HepG2 (cell line): ENCODE measurements at regions not wholly inside any gene's neighbourhood (a gene's known extent, or its start where the extent isn't known, plus 50 kb on each side); places are given as distances from the start of the nearest gene placed in this dataset.

Source experiments
- CBX1 ChIP-seq: IDR thresholded peaks from one replicate; pipeline ENCODE4 v1.6.1; 2016; ENCODE audit warnings: antibody characterized with exemption, low read depth
- CBX5 ChIP-seq: sonication (generic); formaldehyde crosslinking; IDR thresholded peaks from 2 replicates; pipeline ENCODE4 v1.4.0; 2020; ENCODE audit warnings: missing genetic modification reagents, borderline replicate concordance
- CHCHD3 ChIP-seq: sonication (generic); formaldehyde crosslinking; IDR thresholded peaks from 2 replicates; pipeline ENCODE4 v1.8.0; 2022; ENCODE audit warnings: mild to moderate bottlenecking, missing genetic modification reagents, moderate library complexity
- ERF ChIP-seq: IDR thresholded peaks from 2 replicates; pipeline ENCODE4 v1.6.1; 2018; ENCODE audit warnings: missing biosample characterization, missing genetic modification reagents
- KLF11 ChIP-seq: IDR thresholded peaks from 2 replicates; pipeline ENCODE4 v1.6.1; 2016; ENCODE audit warnings: missing compliant biosample characterization
- MTA3 ChIP-seq: sonication (generic); formaldehyde crosslinking; IDR thresholded peaks from 2 replicates; pipeline ENCODE4 v1.4.0; 2020; ENCODE audit warnings: missing genetic modification reagents
- MXI1 ChIP-seq: IDR thresholded peaks from 3 replicates; pipeline ENCODE4 v1.6.1; 2012; ENCODE audit warnings: low read depth, low read length, inconsistent platforms, borderline replicate concordance
- NR2F2 ChIP-seq: IDR thresholded peaks from 2 replicates; pipeline ENCODE4 v1.6.1; 2012; ENCODE audit warnings: low read depth, inconsistent platforms, borderline replicate concordance
- SRSF1 ChIP-seq: fragments of 200-400 bp; formaldehyde crosslinking; optimal IDR thresholded peaks from 2 replicates; pipeline ENCODE3; 2017; ENCODE audit warnings: mild to moderate bottlenecking, low read depth, low read length, moderate library complexity
- TMF1 ChIP-seq: sonication (generic); formaldehyde crosslinking; IDR thresholded peaks from 2 replicates; pipeline ENCODE4 v1.8.1; 2022; ENCODE audit warnings: low read depth, missing genetic modification reagents
- XRCC5 ChIP-seq: fragments of 200-400 bp; formaldehyde crosslinking; optimal IDR thresholded peaks from 2 replicates; pipeline ENCODE3; 2017; ENCODE audit warnings: mild to moderate bottlenecking, low read length
- ZBTB46 ChIP-seq: sonication (generic); formaldehyde crosslinking; IDR thresholded peaks from 2 replicates; pipeline ENCODE4 v1.4.0; 2020; ENCODE audit warnings: mild to moderate bottlenecking, missing genetic modification reagents, borderline replicate concordance
- ZNF766 ChIP-seq: sonication (generic); formaldehyde crosslinking; IDR thresholded peaks from 2 replicates; pipeline ENCODE4 v1.5.0; 2020; ENCODE audit warnings: missing genetic modification reagents, borderline replicate concordance
- TF ChIP-seq, protein P1 (sequence below), 2 experiments: sonication (generic) in 1 of 2; formaldehyde crosslinking in 1 of 2; IDR thresholded peaks; 2 replicates each; pipeline versions ENCODE4 v1.6.1 to v1.9.0; 2014 to 2022; ENCODE audit warnings: antibody characterized with exemption in 1 of 2, borderline replicate concordance in 1 of 2, inconsistent platforms in 1 of 2, low read depth in 1 of 2, missing genetic modification reagents in 1 of 2
- TF ChIP-seq, protein P2 (sequence below): sonication (generic); formaldehyde crosslinking; conservative IDR thresholded peaks from 2 replicates; pipeline ENCODE4 v1.8.0; 2022; ENCODE audit warnings: missing genetic modification reagents
- TF ChIP-seq, protein P3 (sequence below): sonication (generic); formaldehyde crosslinking; IDR thresholded peaks from 2 replicates; pipeline ENCODE4 v1.4.0; 2020; ENCODE audit warnings: missing genetic modification reagents, borderline replicate concordance
- TF ChIP-seq, protein P4 (sequence below): sonication (generic); formaldehyde crosslinking; IDR thresholded peaks from 2 replicates; pipeline ENCODE4 v1.4.0; 2020; ENCODE audit warnings: missing genetic modification reagents

- TF ChIP-seq TMF1 (CRISPR knock-in tag) (no peak), SRSF1 (no peak), CBX1 (peak; percentile 56), NR2F2 (no peak), MTA3 (CRISPR knock-in tag) (no peak), ERF (CRISPR knock-in tag) (peak; percentile 32; the same call in 1 of the 2 replicates), KLF11 (CRISPR knock-in tag) (no peak), CBX5 (CRISPR knock-in tag) (no peak), XRCC5 (peak; percentile 61), ZNF766 (CRISPR knock-in tag) (no peak), ZBTB46 (CRISPR knock-in tag) (no peak), MXI1 (0 out of 3 replicates have a peak, but pooled peaks have one; percentile 17), CHCHD3 (CRISPR knock-in tag) (no peak)
- TF ChIP-seq, protein P1, sequence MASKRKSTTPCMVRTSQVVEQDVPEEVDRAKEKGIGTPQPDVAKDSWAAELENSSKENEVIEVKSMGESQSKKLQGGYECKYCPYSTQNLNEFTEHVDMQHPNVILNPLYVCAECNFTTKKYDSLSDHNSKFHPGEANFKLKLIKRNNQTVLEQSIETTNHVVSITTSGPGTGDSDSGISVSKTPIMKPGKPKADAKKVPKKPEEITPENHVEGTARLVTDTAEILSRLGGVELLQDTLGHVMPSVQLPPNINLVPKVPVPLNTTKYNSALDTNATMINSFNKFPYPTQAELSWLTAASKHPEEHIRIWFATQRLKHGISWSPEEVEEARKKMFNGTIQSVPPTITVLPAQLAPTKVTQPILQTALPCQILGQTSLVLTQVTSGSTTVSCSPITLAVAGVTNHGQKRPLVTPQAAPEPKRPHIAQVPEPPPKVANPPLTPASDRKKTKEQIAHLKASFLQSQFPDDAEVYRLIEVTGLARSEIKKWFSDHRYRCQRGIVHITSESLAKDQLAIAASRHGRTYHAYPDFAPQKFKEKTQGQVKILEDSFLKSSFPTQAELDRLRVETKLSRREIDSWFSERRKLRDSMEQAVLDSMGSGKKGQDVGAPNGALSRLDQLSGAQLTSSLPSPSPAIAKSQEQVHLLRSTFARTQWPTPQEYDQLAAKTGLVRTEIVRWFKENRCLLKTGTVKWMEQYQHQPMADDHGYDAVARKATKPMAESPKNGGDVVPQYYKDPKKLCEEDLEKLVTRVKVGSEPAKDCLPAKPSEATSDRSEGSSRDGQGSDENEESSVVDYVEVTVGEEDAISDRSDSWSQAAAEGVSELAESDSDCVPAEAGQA (IDR thresholded peaks at IDR 0.05; ENCODE audit: low read depth): no peak
- TF ChIP-seq, protein P1 (CRISPR knock-in tag; IDR thresholded peaks at IDR 0.05; ENCODE audit: borderline replicate concordance): no peak
- TF ChIP-seq, protein P2, sequence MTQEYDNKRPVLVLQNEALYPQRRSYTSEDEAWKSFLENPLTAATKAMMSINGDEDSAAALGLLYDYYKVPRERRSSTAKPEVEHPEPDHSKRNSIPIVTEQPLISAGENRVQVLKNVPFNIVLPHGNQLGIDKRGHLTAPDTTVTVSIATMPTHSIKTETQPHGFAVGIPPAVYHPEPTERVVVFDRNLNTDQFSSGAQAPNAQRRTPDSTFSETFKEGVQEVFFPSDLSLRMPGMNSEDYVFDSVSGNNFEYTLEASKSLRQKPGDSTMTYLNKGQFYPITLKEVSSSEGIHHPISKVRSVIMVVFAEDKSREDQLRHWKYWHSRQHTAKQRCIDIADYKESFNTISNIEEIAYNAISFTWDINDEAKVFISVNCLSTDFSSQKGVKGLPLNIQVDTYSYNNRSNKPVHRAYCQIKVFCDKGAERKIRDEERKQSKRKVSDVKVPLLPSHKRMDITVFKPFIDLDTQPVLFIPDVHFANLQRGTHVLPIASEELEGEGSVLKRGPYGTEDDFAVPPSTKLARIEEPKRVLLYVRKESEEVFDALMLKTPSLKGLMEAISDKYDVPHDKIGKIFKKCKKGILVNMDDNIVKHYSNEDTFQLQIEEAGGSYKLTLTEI: no peak
- TF ChIP-seq, protein P3, sequence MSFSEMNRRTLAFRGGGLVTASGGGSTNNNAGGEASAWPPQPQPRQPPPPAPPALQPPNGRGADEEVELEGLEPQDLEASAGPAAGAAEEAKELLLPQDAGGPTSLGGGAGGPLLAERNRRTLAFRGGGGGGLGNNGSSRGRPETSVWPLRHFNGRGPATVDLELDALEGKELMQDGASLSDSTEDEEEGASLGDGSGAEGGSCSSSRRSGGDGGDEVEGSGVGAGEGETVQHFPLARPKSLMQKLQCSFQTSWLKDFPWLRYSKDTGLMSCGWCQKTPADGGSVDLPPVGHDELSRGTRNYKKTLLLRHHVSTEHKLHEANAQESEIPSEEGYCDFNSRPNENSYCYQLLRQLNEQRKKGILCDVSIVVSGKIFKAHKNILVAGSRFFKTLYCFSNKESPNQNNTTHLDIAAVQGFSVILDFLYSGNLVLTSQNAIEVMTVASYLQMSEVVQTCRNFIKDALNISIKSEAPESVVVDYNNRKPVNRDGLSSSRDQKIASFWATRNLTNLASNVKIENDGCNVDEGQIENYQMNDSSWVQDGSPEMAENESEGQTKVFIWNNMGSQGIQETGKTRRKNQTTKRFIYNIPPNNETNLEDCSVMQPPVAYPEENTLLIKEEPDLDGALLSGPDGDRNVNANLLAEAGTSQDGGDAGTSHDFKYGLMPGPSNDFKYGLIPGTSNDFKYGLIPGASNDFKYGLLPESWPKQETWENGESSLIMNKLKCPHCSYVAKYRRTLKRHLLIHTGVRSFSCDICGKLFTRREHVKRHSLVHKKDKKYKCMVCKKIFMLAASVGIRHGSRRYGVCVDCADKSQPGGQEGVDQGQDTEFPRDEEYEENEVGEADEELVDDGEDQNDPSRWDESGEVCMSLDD: no peak
- TF ChIP-seq, protein P4, sequence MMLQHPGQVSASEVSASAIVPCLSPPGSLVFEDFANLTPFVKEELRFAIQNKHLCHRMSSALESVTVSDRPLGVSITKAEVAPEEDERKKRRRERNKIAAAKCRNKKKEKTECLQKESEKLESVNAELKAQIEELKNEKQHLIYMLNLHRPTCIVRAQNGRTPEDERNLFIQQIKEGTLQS: no peak
Observed at GRCh38 chr2:133844214-133844892, 276.1 kb upstream of the NCKAP5 start (continued).
